Liver (tissue), 8 donors: ENCODE measurements at regions not wholly inside any gene's neighbourhood (a gene's known extent, or its start where the extent isn't known, plus 50 kb on each side); places are given as distances from the start of the nearest gene placed in this dataset.

Experiments used
- DNase-seq: peaks from one replicate; pipeline ENCODE4 v3.0.0-alpha.2; 2017; ENCODE audit warnings: low spot score
- H3K27ac ChIP-seq, 2 donors: one replicate each; pipeline ENCODE4 v1.7.0; 2013; ENCODE audit warnings: inconsistent platforms in 2 of 2, low read length in 2 of 2, control low read depth in 1 of 2, low read depth in 1 of 2, mild to moderate bottlenecking in 1 of 2
- H3K27me3 ChIP-seq, 4 donors: one replicate each; pipeline versions ENCODE4 v1.6.1 to v1.7.0; 2013; ENCODE audit warnings: low read length in 3 of 4, inconsistent platforms in 1 of 4, mild to moderate bottlenecking in 1 of 4, moderate library complexity in 1 of 4; ENCODE audit not compliant: control insufficient read depth in 4 of 4, insufficient read depth in 4 of 4
- H3K36me3 ChIP-seq, 4 donors: one replicate each; pipeline versions ENCODE4 v1.6.1 to v1.7.0; 2013; ENCODE audit warnings: low read length in 3 of 4, mild to moderate bottlenecking in 3 of 4, low read depth in 1 of 4, moderate library complexity in 1 of 4; ENCODE audit not compliant: control insufficient read depth in 4 of 4, insufficient read depth in 3 of 4
- H3K4me1 ChIP-seq, 4 donors: one replicate each; pipeline versions ENCODE4 v1.6.1 to v1.7.0; 2013; ENCODE audit warnings: low read length in 3 of 4, mild to moderate bottlenecking in 3 of 4, moderate library complexity in 1 of 4; ENCODE audit not compliant: control insufficient read depth in 4 of 4, insufficient read depth in 4 of 4
- H3K4me3 ChIP-seq, 3 donors: one replicate each; pipeline versions ENCODE4 v1.6.1 to v1.7.0; 2013; ENCODE audit warnings: low read length in 3 of 3, control low read depth in 1 of 3, low read depth in 1 of 3, mild to moderate bottlenecking in 1 of 3
- H3K9ac ChIP-seq, 2 donors: one replicate each; pipeline ENCODE4 v1.7.0; 2013; ENCODE audit warnings: low read length in 2 of 2, mild to moderate bottlenecking in 2 of 2, moderate library complexity in 2 of 2, control low read depth in 1 of 2, low read depth in 1 of 2
- H3K9me3 ChIP-seq, 4 donors: one replicate each; pipeline versions ENCODE4 v1.6.1 to v1.7.0; 2013; ENCODE audit warnings: low read length in 3 of 4; ENCODE audit not compliant: control insufficient read depth in 4 of 4
- EGR1 ChIP-seq, 2 donors: IDR thresholded peaks; 2 replicates each; pipeline ENCODE4 v1.6.1; 2016 to 2018; ENCODE audit warnings: antibody characterized with exemption in 2 of 2, low read depth in 2 of 2
- FOXA1 ChIP-seq: IDR thresholded peaks from 2 replicates; pipeline ENCODE4 v1.6.1; 2016; ENCODE audit warnings: antibody characterized with exemption
- FOXA2 ChIP-seq: IDR thresholded peaks from 2 replicates; pipeline ENCODE4 v1.6.1; 2016; ENCODE audit warnings: antibody characterized with exemption
- GABPA ChIP-seq, 2 donors: IDR thresholded peaks in 1 of 2; conservative IDR thresholded peaks in 1 of 2; 2 replicates each; pipeline ENCODE4 v1.6.1; 2016; ENCODE audit warnings: antibody characterized with exemption in 2 of 2, mild to moderate bottlenecking in 1 of 2, moderate library complexity in 1 of 2
- HNF4A ChIP-seq, 2 donors: conservative IDR thresholded peaks; 2 replicates each; pipeline ENCODE4 v1.6.1; 2016; ENCODE audit warnings: antibody characterized with exemption in 2 of 2, mild to moderate bottlenecking in 2 of 2
- HNF4G ChIP-seq: IDR thresholded peaks from 2 replicates; pipeline ENCODE4 v1.6.1; 2016; ENCODE audit warnings: antibody characterized with exemption
- JUND ChIP-seq, 2 donors: IDR thresholded peaks; 2 replicates each; pipeline ENCODE4 v1.6.1; 2016; ENCODE audit warnings: antibody characterized with exemption in 2 of 2
- NR2F2 ChIP-seq: IDR thresholded peaks from 2 replicates; pipeline ENCODE4 v1.6.1; 2016; ENCODE audit warnings: antibody characterized with exemption
- RAD21 ChIP-seq, 2 donors: IDR thresholded peaks; 2 replicates each; pipeline ENCODE4 v1.6.1; 2016; ENCODE audit warnings: antibody characterized with exemption in 2 of 2, mild to moderate bottlenecking in 2 of 2
- REST ChIP-seq: IDR thresholded peaks from 2 replicates; pipeline ENCODE4 v1.6.1; 2016; ENCODE audit warnings: antibody characterized with exemption, mild to moderate bottlenecking
- RXRA ChIP-seq, 2 donors: IDR thresholded peaks; 2 replicates each; pipeline ENCODE4 v1.6.1; 2017 to 2018; ENCODE audit warnings: antibody characterized with exemption in 2 of 2, mild to moderate bottlenecking in 1 of 2
- SP1 ChIP-seq: IDR thresholded peaks from 2 replicates; pipeline ENCODE4 v1.6.1; 2018; ENCODE audit warnings: antibody characterized with exemption, mild to moderate bottlenecking
- TAF1 ChIP-seq: conservative IDR thresholded peaks from 2 replicates; pipeline ENCODE4 v1.6.1; 2016; ENCODE audit warnings: antibody characterized with exemption, mild to moderate bottlenecking
- YY1 ChIP-seq: IDR thresholded peaks from 2 replicates; pipeline ENCODE4 v1.6.1; 2016; ENCODE audit warnings: antibody characterized with exemption, mild to moderate bottlenecking
- ZBTB33 ChIP-seq: IDR thresholded peaks from 2 replicates; pipeline ENCODE4 v1.6.1; 2016; ENCODE audit warnings: antibody characterized with exemption
- WGBS: extraction: QIAGEN DNeasy Blood & Tissue Kit; methylation state at CpG from one replicate; pipeline ENCODE4 v1.1.7; 2013; 5-methylcytosine and 5-hydroxymethylcytosine counted together
- TF ChIP-seq, protein P1 (sequence below): IDR thresholded peaks from 2 replicates; pipeline ENCODE4 v1.6.1; 2016; ENCODE audit warnings: antibody characterized with exemption
- TF ChIP-seq, protein P2 (sequence below): fragments of 150-350 bp; IDR thresholded peaks from 2 replicates; pipeline ENCODE4 v1.5.1; 2017; ENCODE audit warnings: improper control_type of control experiment, low read depth, low read length; ENCODE audit not compliant: missing input control
- donor health status: healthy.
- donor health status: healthy.
- donor health status: healthy.
- donor health status: healthy.
- donor health status: healthy.

DNA sequence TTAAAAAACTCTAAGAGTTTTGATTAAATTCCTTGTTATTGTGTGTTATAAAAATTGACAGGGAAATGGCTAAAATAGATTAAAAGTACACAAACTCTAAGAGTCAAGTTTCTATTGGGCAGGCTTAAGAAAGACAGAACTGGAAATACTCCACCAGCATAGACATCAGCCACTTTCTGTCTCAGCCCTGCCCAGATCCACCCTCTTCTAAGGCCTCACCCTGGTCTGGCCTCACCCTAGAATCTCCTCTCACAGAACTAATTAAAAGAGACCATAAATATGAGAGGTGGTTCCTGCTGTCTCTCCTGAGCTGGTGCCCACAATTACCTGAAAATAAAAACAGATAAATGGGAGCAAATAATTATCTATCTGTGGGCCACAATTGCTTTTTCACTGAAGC lies 1951.0 kb downstream of the TP53TG3F start (continued):
- TF ChIP-seq ZBTB33 = no peak

- WGBS = 62% methylated on average over 1 of the region's 1 CpG
- H3K36me3 ChIP-seq = no peaks in the 10 kb centered on the region
- no peak overlapping the region for H3K27ac ChIP-seq
- DNase-seq = no peak
- no peak overlapping the region for H3K9ac ChIP-seq
- H3K27me3 ChIP-seq = no peaks in the 10 kb centered on the region
- no peak overlapping the region for H3K4me3 ChIP-seq
- TF ChIP-seq REST (no peak), SP1 (no peak), EGR1 (IDR thresholded peaks at IDR 0.05; ENCODE audit: low read depth in 2 of 2) (no peak)
- peaks cover 0 to 3% (median 2%) of the 10 kb centered on the region in 4 donors for H3K9me3 ChIP-seq
- no peaks in the 10 kb centered on the region for H3K4me1 ChIP-seq
Observed at GRCh38 chr16:35411156-35411555, 1951.7 kb downstream of the TP53TG3F start.

GRCh38 chr16:35414139-35414538 lies 1954.7 kb downstream of the TP53TG3F start:
- no peaks in the 10 kb centered on the region for H3K27me3 ChIP-seq
- H3K9me3 ChIP-seq = peaks cover 0 to 3% (median 2%) of the 10 kb centered on the region in 4 donors
- WGBS = 85% methylated on average over 14 of the region's 14 CpGs
- H3K4me3 ChIP-seq = no peak overlapping the region
- H3K9ac ChIP-seq = no peak overlapping the region
- H3K27ac ChIP-seq = no peak overlapping the region
- H3K4me1 ChIP-seq = no peaks in the 10 kb centered on the region
- no peaks in the 10 kb centered on the region for H3K36me3 ChIP-seq
- no peak for DNase-seq
- no peak for TF ChIP-seq SP1
- no peak for TF ChIP-seq HNF4G
- TF ChIP-seq NR2F2 = no peak
- no peak for TF ChIP-seq TAF1
- no peak for TF ChIP-seq YY1
- no peak for TF ChIP-seq HNF4A (conservative IDR thresholded peaks at IDR 0.05)
- no peak for TF ChIP-seq FOXA2
- TF ChIP-seq, protein P1, sequence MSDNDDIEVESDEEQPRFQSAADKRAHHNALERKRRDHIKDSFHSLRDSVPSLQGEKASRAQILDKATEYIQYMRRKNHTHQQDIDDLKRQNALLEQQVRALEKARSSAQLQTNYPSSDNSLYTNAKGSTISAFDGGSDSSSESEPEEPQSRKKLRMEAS = no peak

DNA sequence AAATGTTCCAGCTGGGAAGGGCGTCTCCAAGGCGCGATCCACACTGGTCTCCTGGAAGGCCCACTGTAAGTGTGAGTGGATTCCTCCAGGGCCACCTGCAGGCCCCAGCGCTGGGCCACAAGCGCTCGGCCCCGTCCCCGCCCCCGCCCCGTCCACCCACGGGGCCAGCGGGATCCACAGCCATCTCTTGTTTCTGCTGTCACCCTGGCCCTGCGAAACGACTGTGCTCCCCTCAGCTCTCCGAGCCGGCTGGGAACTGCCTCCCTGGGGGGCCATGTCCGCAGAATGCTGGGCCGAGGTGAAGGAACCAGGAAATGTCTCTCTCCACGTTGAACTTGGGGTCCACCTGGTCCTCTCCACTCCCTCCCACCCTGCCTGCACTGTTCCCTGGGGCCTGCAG lies 1955.2 kb downstream of the TP53TG3F start:
- Histone ChIP-seq H3K36me3 (no peaks in the 10 kb centered on the region), H3K27ac (no peak overlapping the region), H3K27me3 (no peaks in the 10 kb centered on the region), H3K9me3 (peaks cover 0 to 3% (median 2%) of the 10 kb centered on the region in 4 donors), H3K4me3 (no peak overlapping the region), H3K4me1 (no peaks in the 10 kb centered on the region), H3K9ac (no peak overlapping the region)
- 77% methylated on average over 19 of the region's 19 CpGs for WGBS
- DNase-seq = no peak
- TF ChIP-seq, protein P1 = no peak
- TF ChIP-seq EGR1 (IDR thresholded peaks at IDR 0.05; ENCODE audit: low read depth in 2 of 2) = no peak
- TF ChIP-seq JUND (IDR thresholded peaks at IDR 0.05) = no peak
- TF ChIP-seq FOXA2 = no peak
- no peak for TF ChIP-seq ZBTB33
- TF ChIP-seq, protein P2, sequence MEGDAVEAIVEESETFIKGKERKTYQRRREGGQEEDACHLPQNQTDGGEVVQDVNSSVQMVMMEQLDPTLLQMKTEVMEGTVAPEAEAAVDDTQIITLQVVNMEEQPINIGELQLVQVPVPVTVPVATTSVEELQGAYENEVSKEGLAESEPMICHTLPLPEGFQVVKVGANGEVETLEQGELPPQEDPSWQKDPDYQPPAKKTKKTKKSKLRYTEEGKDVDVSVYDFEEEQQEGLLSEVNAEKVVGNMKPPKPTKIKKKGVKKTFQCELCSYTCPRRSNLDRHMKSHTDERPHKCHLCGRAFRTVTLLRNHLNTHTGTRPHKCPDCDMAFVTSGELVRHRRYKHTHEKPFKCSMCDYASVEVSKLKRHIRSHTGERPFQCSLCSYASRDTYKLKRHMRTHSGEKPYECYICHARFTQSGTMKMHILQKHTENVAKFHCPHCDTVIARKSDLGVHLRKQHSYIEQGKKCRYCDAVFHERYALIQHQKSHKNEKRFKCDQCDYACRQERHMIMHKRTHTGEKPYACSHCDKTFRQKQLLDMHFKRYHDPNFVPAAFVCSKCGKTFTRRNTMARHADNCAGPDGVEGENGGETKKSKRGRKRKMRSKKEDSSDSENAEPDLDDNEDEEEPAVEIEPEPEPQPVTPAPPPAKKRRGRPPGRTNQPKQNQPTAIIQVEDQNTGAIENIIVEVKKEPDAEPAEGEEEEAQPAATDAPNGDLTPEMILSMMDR = no peak
- no peak for TF ChIP-seq RAD21 (IDR thresholded peaks at IDR 0.05)
- no peak for TF ChIP-seq HNF4A (conservative IDR thresholded peaks at IDR 0.05)
- TF ChIP-seq SP1 = no peak
- no peak for TF ChIP-seq FOXA1
- no peak for TF ChIP-seq YY1
- no peak for TF ChIP-seq NR2F2
- no peak for TF ChIP-seq HNF4G
- TF ChIP-seq GABPA (IDR thresholded peaks at IDR 0.05 in 1 of 2, conservative IDR thresholded peaks at IDR 0.05 in 1 of 2) = no peak
- TF ChIP-seq RXRA (IDR thresholded peaks at IDR 0.05) = no peak
